Gastroesophageal sphincter (tissue), 4 donors: ENCODE measurements at regions not wholly inside any gene's neighbourhood (a gene's known extent, or its start where the extent isn't known, plus 50 kb on each side); places are given as distances from the start of the nearest gene placed in this dataset.

Experiments used
- ATAC-seq: fragments of 150-250 bp; one replicate; pipeline ENCODE4 v1.9.1; 2016; ENCODE audit warnings: mild to moderate bottlenecking, moderate library complexity
- H3K27ac ChIP-seq, 4 donors: fragments of 200-600 bp; sonication (generic) in 3 of 4; 1 replicate in 3 of 4; 2 replicates in 1 of 4; pipeline ENCODE4 v1.5.1; 2016 to 2019
- H3K27me3 ChIP-seq: fragments of 200-600 bp; sonication (generic); one replicate; pipeline ENCODE4 v1.5.1; 2019
- H3K36me3 ChIP-seq, 2 donors: fragments of 200-600 bp; sonication (generic); one replicate each; pipeline ENCODE4 v1.5.1; 2019; ENCODE audit warnings: control low read depth in 1 of 2
- H3K4me1 ChIP-seq, 3 donors: fragments of 200-600 bp; sonication (generic); 1 replicate in 2 of 3; 2 replicates in 1 of 3; pipeline ENCODE4 v1.5.1; 2016 to 2019; ENCODE audit warnings: control low read depth in 2 of 3
- H3K4me3 ChIP-seq, 2 donors: fragments of 200-600 bp; sonication (generic); one replicate each; pipeline ENCODE4 v1.5.1; 2019; ENCODE audit warnings: mild to moderate bottlenecking in 1 of 2, moderate library complexity in 1 of 2
- H3K9me3 ChIP-seq, 3 donors: fragments of 200-600 bp; sonication (generic); one replicate each; pipeline ENCODE4 v1.5.1; 2017 to 2019; ENCODE audit warnings: control low read depth in 2 of 3
- CTCF ChIP-seq, 4 experiments: fragments of 200-600 bp in 2 of 4; fragments of 450-650 bp in 2 of 4; sonication (generic) in 1 of 4; IDR thresholded peaks; one replicate each; pipeline ENCODE4 v1.5.1; 2017 to 2019; ENCODE audit warnings: antibody characterized with exemption in 4 of 4, mild to moderate bottlenecking in 2 of 4, moderate library complexity in 2 of 4
- EP300 ChIP-seq: sonication (generic); formaldehyde crosslinking; IDR thresholded peaks from one replicate; pipeline ENCODE4 v1.6.1; 2017; ENCODE audit warnings: antibody characterized with exemption, mild to moderate bottlenecking
- POLR2A ChIP-seq, 2 donors: fragments of 450-650 bp; IDR thresholded peaks; one replicate each; pipeline ENCODE4 v1.6.1; 2017; ENCODE audit warnings: antibody characterized with exemption in 2 of 2, mild to moderate bottlenecking in 2 of 2, moderate library complexity in 1 of 2
- POLR2AphosphoS5 ChIP-seq: sonication (generic); formaldehyde crosslinking; IDR thresholded peaks from one replicate; pipeline ENCODE4 v1.6.1; 2017; ENCODE audit warnings: antibody characterized with exemption
- WGBS, 2 donors: methylation state at CpG; one replicate each; pipeline ENCODE4 v1.1.5; 2018; ENCODE audit warnings: low coverage in 1 of 2; 5-methylcytosine and 5-hydroxymethylcytosine counted together

- no peaks in the 10 kb centered on the region for H3K36me3 ChIP-seq
- 33 to 59% methylated on average over 13 to 16 of the region's 16 CpGs for WGBS, 2 donors
- ATAC-seq, result peak; percentile 34
- H3K27me3 ChIP-seq, result no peaks in the 10 kb centered on the region
- TF ChIP-seq POLR2A (IDR thresholded peaks at IDR 0.05) (no peak), CTCF (IDR thresholded peaks at IDR 0.05) (no peak), EP300 (no peak), POLR2AphosphoS5 (no peak)
- H3K4me1 ChIP-seq, result peaks cover 0 to 16% (median 6%) of the 10 kb centered on the region in 3 donors
- H3K4me3 ChIP-seq, result no peak overlapping the region
- peak overlapping the region in 1 of 4 donors; percentile 8 for H3K27ac ChIP-seq
- H3K9me3 ChIP-seq, result no peaks in the 10 kb centered on the region
Observed at GRCh38 chr6:14655201-14656061, 537.9 kb downstream of the CD83 start.

GRCh38 chr6:14656078-14656521 lies 538.5 kb downstream of the CD83 start:
- no peak for ATAC-seq
- WGBS, 2 donors, result 22 to 23% methylated on average over 4 of the region's 4 CpGs
- Histone ChIP-seq H3K9me3 (no peaks in the 10 kb centered on the region), H3K27ac (peak overlapping the region in 1 of 4 donors; percentile 8), H3K4me1 (peaks cover 0 to 16% (median 6%) of the 10 kb centered on the region in 3 donors), H3K36me3 (no peaks in the 10 kb centered on the region), H3K27me3 (no peaks in the 10 kb centered on the region), H3K4me3 (no peak overlapping the region)
- TF ChIP-seq POLR2A (IDR thresholded peaks at IDR 0.05), result no peak
- no peak for TF ChIP-seq POLR2AphosphoS5
- TF ChIP-seq EP300, result no peak
- TF ChIP-seq CTCF (IDR thresholded peaks at IDR 0.05), result no peak

- H3K9me3 ChIP-seq, result no peaks in the 10 kb centered on the region
- no peak overlapping the region for H3K27ac ChIP-seq
- H3K36me3 ChIP-seq, result no peaks in the 10 kb centered on the region
- H3K27me3 ChIP-seq, result no peaks in the 10 kb centered on the region
- TF ChIP-seq POLR2A (IDR thresholded peaks at IDR 0.05) (no peak), EP300 (no peak), POLR2AphosphoS5 (no peak), CTCF (IDR thresholded peaks at IDR 0.05) (no peak)
- no peak for ATAC-seq
- H3K4me3 ChIP-seq, result no peak overlapping the region
- H3K4me1 ChIP-seq, result peaks cover 0 to 16% (median 6%) of the 10 kb centered on the region in 3 donors
- WGBS, 2 donors, result 60 to 61% methylated on average over 4 of the region's 4 CpGs
Observed at GRCh38 chr6:14656649-14657048, 539.1 kb downstream of the CD83 start.

- no peaks in the 10 kb centered on the region for H3K27me3 ChIP-seq
- ATAC-seq, result no peak
- TF ChIP-seq CTCF (IDR thresholded peaks at IDR 0.05) (no peak), POLR2AphosphoS5 (no peak), POLR2A (IDR thresholded peaks at IDR 0.05) (no peak), EP300 (no peak)
- H3K9me3 ChIP-seq, result no peaks in the 10 kb centered on the region
- no peak overlapping the region for H3K27ac ChIP-seq
- peaks cover 0 to 16% (median 6%) of the 10 kb centered on the region in 3 donors for H3K4me1 ChIP-seq
- WGBS, 2 donors, result no CpG with 5 or more reads among the region's 2 CpGs
- no peaks in the 10 kb centered on the region for H3K36me3 ChIP-seq
- H3K4me3 ChIP-seq, result no peak overlapping the region
Observed at GRCh38 chr6:14658030-14658429, 540.5 kb downstream of the CD83 start.
